ENCODE measurements at regions not wholly inside any gene's neighbourhood (a gene's known extent, or its start where the extent isn't known, plus 50 kb on each side); places are given as distances from the start of the nearest gene placed in this dataset.

- no peak for DNase-seq (ENCODE audit: low read depth)
Observed at GRCh38 chr2:153005071-153005730, 286.8 kb downstream of the ARL6IP6 start.

GRCh38 chr2:153004627-153005026, 286.2 kb downstream of the ARL6IP6 start:
- DNase-seq (ENCODE audit: low read depth) = no peak

- no peak for DNase-seq (ENCODE audit: low read depth)
Observed at GRCh38 chr2:152974146-152974545, 255.7 kb downstream of the ARL6IP6 start.

GRCh38 chr2:152971685-152972084, 253.3 kb downstream of the ARL6IP6 start:
- no peak for DNase-seq (ENCODE audit: low read depth)

- DNase-seq (ENCODE audit: low read depth) = peak; percentile 81
Observed at GRCh38 chr2:152962446-152962845, 244.0 kb downstream of the ARL6IP6 start.

- DNase-seq (ENCODE audit: low read depth) = peak; percentile 35
Observed at GRCh38 chr2:152961351-152961750, 242.9 kb downstream of the ARL6IP6 start.

GRCh38 chr2:152950126-152950525, 231.7 kb downstream of the ARL6IP6 start:
- DNase-seq (ENCODE audit: low read depth) = peak; percentile 35

- no peak for DNase-seq (ENCODE audit: low read depth)
Observed at GRCh38 chr2:152944099-152944498, 225.7 kb downstream of the ARL6IP6 start.

- no peak for DNase-seq (ENCODE audit: low read depth)
Observed at GRCh38 chr2:152942940-152943440, 224.6 kb downstream of the ARL6IP6 start.

- no peak for DNase-seq (ENCODE audit: low read depth)
Observed at GRCh38 chr2:152930501-152930900, 212.1 kb downstream of the ARL6IP6 start.

- no peak for DNase-seq (ENCODE audit: low read depth)
Observed at GRCh38 chr2:152929628-152930027, 211.2 kb downstream of the ARL6IP6 start.

- DNase-seq (ENCODE audit: low read depth) = peak; percentile 72
Observed at GRCh38 chr2:152925547-152926448, 207.4 kb downstream of the ARL6IP6 start.

- DNase-seq (ENCODE audit: low read depth) = peak; percentile 74
Observed at GRCh38 chr2:152924722-152925121, 206.3 kb downstream of the ARL6IP6 start.

- no peak for DNase-seq (ENCODE audit: low read depth)
Observed at GRCh38 chr2:152924219-152924618, 205.8 kb downstream of the ARL6IP6 start.

GRCh38 chr2:152920846-152921245, 202.4 kb downstream of the ARL6IP6 start:
- peak; percentile 80 for DNase-seq (ENCODE audit: low read depth)

- DNase-seq (ENCODE audit: low read depth) = no peak
Observed at GRCh38 chr2:152910970-152911369, 192.6 kb downstream of the ARL6IP6 start.

GRCh38 chr2:152907046-152907445, 188.6 kb downstream of the ARL6IP6 start:
- DNase-seq (ENCODE audit: low read depth) = no peak

GRCh38 chr2:152894051-152894450, 175.6 kb downstream of the ARL6IP6 start:
- no peak for DNase-seq (ENCODE audit: low read depth)

- no peak for DNase-seq (ENCODE audit: low read depth)
Observed at GRCh38 chr2:152890736-152891135, 172.3 kb downstream of the ARL6IP6 start.

- no peak for DNase-seq (ENCODE audit: low read depth)
Observed at GRCh38 chr2:152883951-152884487, 165.6 kb downstream of the ARL6IP6 start.

GRCh38 chr2:152881527-152881926, 163.1 kb downstream of the ARL6IP6 start:
- no peak for DNase-seq (ENCODE audit: low read depth)

GRCh38 chr2:152879275-152879674, 160.9 kb downstream of the ARL6IP6 start:
- no peak for DNase-seq (ENCODE audit: low read depth)
